ENCODE measurements at regions not wholly inside any gene's neighbourhood (a gene's known extent, or its start where the extent isn't known, plus 50 kb on each side); places are given as distances from the start of the nearest gene placed in this dataset.

GRCh38 chr12:115424003-115424402, 740.0 kb upstream of the TBX3 start:
- Histone ChIP-seq H3K4me2 (ENCODE audit: insufficient read depth in 1 of 2, low read depth in 2 of 2, low read length in 2 of 2) (no peak overlapping the region), H3K36me3 (ENCODE audit: control insufficient read depth in 2 of 4, insufficient read depth in 4 of 4, low read length in 3 of 4) (no peaks in the 10 kb centered on the region), H3K56ac (replicated peaks; ENCODE audit: insufficient read length, low read depth, low read length) (no peak overlapping the region), H3K79me2 (ENCODE audit: control insufficient read depth in 1 of 2, insufficient read depth in 2 of 2, low read length in 2 of 2) (no peaks in the 10 kb centered on the region), H2BK20ac (ENCODE audit: low read length) (no peak overlapping the region), H3K23ac (ENCODE audit: insufficient read length) (no peak overlapping the region), H2BK15ac (ENCODE audit: low read length) (no peak overlapping the region), H3K9me3 (ENCODE audit: insufficient read depth in 2 of 2, low read depth in 1 of 2, low read length in 1 of 2) (no peaks in the 10 kb centered on the region), H4K20me1 (replicated peaks in 1 of 2; ENCODE audit: control insufficient read depth in 1 of 2, insufficient read depth in 2 of 2, low read length in 2 of 2) (no peaks in the 10 kb centered on the region), H3K9ac (replicated peaks in 1 of 4; ENCODE audit: extremely low read depth in 1 of 4, low read depth in 3 of 4, low read length in 3 of 4) (no peak overlapping the region), H3K18ac (ENCODE audit: extremely low read depth, low read length) (no peak overlapping the region), H2BK120ac (replicated peaks; ENCODE audit: low read depth, low read length) (no peak overlapping the region), H4K5ac (ENCODE audit: insufficient read length, low read depth, low read length) (no peak overlapping the region), H3K4me3 (ENCODE audit: extremely low read depth in 1 of 4, insufficient read depth in 2 of 4, low read depth in 3 of 4, low read length in 4 of 4) (no peak overlapping the region), H4K91ac (replicated peaks; ENCODE audit: insufficient read length, low read length) (no peak overlapping the region), H3K14ac (ENCODE audit: insufficient read length) (no peak overlapping the region), H2BK12ac (ENCODE audit: low read depth, low read length) (no peak overlapping the region), H3K4me1 (replicated peaks in 1 of 4; ENCODE audit: control insufficient read depth in 3 of 4, insufficient read depth in 4 of 4, low read length in 3 of 4) (peaks cover 0 to 4% (median 0%) of the 10 kb centered on the region in 4 experiments; a peak in 1 of 7 replicates), H3K27ac (ENCODE audit: low read depth, low read length) (no peak overlapping the region), H3K23me2 (ENCODE audit: low read depth, low read length) (no peaks in the 10 kb centered on the region; the same call in 1 of the 2 replicates), H3K4ac (replicated peaks; ENCODE audit: insufficient read length, low read depth, low read length) (no peak overlapping the region), H3K27me3 (replicated peaks in 1 of 4; ENCODE audit: control insufficient read depth in 3 of 4, extremely low read depth in 1 of 4, insufficient read depth in 3 of 4, low read length in 3 of 4) (0 out of 7 replicates have a peak, but pooled peaks cover 0 to 3% (median 0%) of the 10 kb centered on the region in 4 experiments), H2BK5ac (ENCODE audit: low read depth, low read length) (no peak overlapping the region), H2AFZ (ENCODE audit: low read length) (no peak overlapping the region), H2AK5ac (ENCODE audit: low read depth, low read length) (no peak overlapping the region), H3K79me1 (ENCODE audit: low read depth, low read length) (no peaks in the 10 kb centered on the region), H4K8ac (ENCODE audit: extremely low read depth, insufficient read depth, low read length) (no peak overlapping the region)
- no peak for FAIRE-seq
- DNase-seq (ENCODE audit: low read depth in 1 of 2, low spot score in 2 of 2): no peak
- POLR2A ChIA-PET (ENCODE audit: partially characterized antibody): no interaction called here
- WGBS, 2 experiments (ENCODE audit: extremely low coverage in 1 of 2, insufficient coverage in 1 of 2, insufficient read length in 1 of 2, insufficient replicate concordance in 2 of 2, low coverage in 1 of 2, low lambda C conversion rate in 2 of 2, missing lambda C conversion rate in 1 of 2): 94% methylated on average over 1 of the region's 1 CpG; no CpG with 5 or more reads in 1 of the 2 experiments
- CTCF ChIA-PET (ENCODE audit: partially characterized antibody): interaction anchor here (1.5 kb wide), 1 partner anchor 19 kb away, joined by 4 read pairs; no protein-coding TSS in a partner anchor
- no peak for TF ChIP-seq EZH2 (IDR thresholded peaks at IDR 0.05; ENCODE audit: low read depth, low read length, severe bottlenecking)
- no peak for TF ChIP-seq CHD1 (IDR thresholded peaks at IDR 0.05; ENCODE audit: low read depth, low read length)
- TF ChIP-seq NRF1 (IDR thresholded peaks at IDR 0.05; ENCODE audit: low read depth, low read length): no peak
- TF ChIP-seq TAF1 (IDR thresholded peaks at IDR 0.05; ENCODE audit: low read depth, low read length): no peak
- no peak for TF ChIP-seq CTBP2 (IDR thresholded peaks at IDR 0.05; ENCODE audit: borderline replicate concordance, insufficient read depth, insufficient read length, low read length)
- no peak for TF ChIP-seq SIX5 (IDR thresholded peaks at IDR 0.05; ENCODE audit: low read depth, low read length)
- no peak for TF ChIP-seq SAP30 (IDR thresholded peaks at IDR 0.05; ENCODE audit: insufficient read depth, insufficient replicate concordance, low read length)
- TF ChIP-seq HDAC6 (IDR thresholded peaks at IDR 0.05; ENCODE audit: low read depth, low read length): no peak
- no peak for TF ChIP-seq RXRA (IDR thresholded peaks at IDR 0.05; ENCODE audit: insufficient read depth, low read depth, low read length)
- TF ChIP-seq SP2 (IDR thresholded peaks at IDR 0.05; ENCODE audit: low read length): no peak
- TF ChIP-seq CBX5 (IDR thresholded peaks at IDR 0.05; ENCODE audit: low read depth, low read length): no peak
- TF ChIP-seq, protein P1, sequence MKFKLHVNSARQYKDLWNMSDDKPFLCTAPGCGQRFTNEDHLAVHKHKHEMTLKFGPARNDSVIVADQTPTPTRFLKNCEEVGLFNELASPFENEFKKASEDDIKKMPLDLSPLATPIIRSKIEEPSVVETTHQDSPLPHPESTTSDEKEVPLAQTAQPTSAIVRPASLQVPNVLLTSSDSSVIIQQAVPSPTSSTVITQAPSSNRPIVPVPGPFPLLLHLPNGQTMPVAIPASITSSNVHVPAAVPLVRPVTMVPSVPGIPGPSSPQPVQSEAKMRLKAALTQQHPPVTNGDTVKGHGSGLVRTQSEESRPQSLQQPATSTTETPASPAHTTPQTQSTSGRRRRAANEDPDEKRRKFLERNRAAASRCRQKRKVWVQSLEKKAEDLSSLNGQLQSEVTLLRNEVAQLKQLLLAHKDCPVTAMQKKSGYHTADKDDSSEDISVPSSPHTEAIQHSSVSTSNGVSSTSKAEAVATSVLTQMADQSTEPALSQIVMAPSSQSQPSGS (IDR thresholded peaks at IDR 0.05; ENCODE audit: low read length): no peak

Data from H1 (cell line).